ENCODE measurements at regions not wholly inside any gene's neighbourhood (a gene's known extent, or its start where the extent isn't known, plus 50 kb on each side); places are given as distances from the start of the nearest gene placed in this dataset.

DNA sequence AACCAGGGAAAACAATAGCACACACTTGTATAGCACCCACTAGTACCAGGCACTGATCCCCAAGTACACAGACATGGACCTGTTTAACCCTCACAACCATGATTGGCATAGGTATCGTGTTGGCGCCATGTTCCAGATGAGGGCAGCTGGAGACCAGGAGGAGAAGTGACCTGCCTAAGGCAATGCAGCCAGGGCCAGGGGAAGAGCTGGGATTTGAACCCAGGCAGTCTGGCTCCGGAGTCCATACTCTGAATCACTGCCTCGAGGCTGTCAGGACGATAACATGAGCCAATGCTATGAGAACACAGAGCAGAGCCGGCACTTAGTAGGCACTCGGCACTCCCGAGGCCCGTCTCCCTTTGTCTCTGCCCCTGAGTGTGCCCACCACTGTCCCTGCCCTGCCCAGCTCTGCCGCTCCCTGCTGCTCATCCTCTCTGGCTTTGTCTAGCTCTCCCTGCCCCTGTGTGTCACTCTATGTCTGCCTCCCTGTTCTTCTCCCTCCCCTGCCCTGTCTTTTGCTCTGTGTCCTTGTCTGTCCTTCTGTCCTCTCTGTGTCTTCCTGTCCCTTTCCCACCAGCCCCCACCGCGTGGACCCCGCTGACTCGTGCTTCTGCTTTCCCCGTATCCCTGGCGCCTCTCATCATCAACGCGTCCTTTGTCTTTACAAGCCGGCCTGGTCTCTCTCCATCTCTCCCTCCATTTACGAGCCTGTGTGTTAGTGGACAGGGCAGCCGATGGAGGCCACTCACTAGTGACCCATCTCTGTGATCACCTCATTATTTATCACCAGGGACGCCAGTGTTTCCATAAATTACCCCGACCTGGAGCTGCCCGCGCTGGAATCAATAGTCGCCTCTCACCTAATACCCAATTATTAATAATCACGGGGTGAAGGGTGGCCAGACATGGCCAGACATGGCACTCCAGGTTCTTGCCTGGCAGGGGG lies 99.4 kb upstream of the MVB12B start:
- no peak overlapping the region for H3K9ac ChIP-seq (ENCODE audit: control insufficient read depth, extremely low read depth, insufficient read depth, low read length)
- no peaks in the 10 kb centered on the region for H3K36me3 ChIP-seq (ENCODE audit: control insufficient read depth in 2 of 2, extremely low read depth in 1 of 2, insufficient read depth in 2 of 2, low read length in 2 of 2)
- dilution Hi-C loops (cut with MboI; ENCODE audit: extremely low pct_ligation_motif_present, low sequenced_read_pairs), result no loop called here
- TF ChIP-seq, protein P1, sequence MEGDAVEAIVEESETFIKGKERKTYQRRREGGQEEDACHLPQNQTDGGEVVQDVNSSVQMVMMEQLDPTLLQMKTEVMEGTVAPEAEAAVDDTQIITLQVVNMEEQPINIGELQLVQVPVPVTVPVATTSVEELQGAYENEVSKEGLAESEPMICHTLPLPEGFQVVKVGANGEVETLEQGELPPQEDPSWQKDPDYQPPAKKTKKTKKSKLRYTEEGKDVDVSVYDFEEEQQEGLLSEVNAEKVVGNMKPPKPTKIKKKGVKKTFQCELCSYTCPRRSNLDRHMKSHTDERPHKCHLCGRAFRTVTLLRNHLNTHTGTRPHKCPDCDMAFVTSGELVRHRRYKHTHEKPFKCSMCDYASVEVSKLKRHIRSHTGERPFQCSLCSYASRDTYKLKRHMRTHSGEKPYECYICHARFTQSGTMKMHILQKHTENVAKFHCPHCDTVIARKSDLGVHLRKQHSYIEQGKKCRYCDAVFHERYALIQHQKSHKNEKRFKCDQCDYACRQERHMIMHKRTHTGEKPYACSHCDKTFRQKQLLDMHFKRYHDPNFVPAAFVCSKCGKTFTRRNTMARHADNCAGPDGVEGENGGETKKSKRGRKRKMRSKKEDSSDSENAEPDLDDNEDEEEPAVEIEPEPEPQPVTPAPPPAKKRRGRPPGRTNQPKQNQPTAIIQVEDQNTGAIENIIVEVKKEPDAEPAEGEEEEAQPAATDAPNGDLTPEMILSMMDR (optimal IDR thresholded peaks at IDR 0.05 in 1 of 3, IDR thresholded peaks at IDR 0.05 in 1 of 3, conservative IDR thresholded peaks at IDR 0.05 in 1 of 3; ENCODE audit: extremely low read depth in 1 of 3, insufficient read depth in 2 of 3, low read length in 3 of 3), result no peak
- TF ChIP-seq EZH2 (IDR thresholded peaks at IDR 0.05; ENCODE audit: low read length), result no peak
- peaks cover 28% of the 10 kb centered on the region for H3K27me3 ChIP-seq (ENCODE audit: control insufficient read depth, extremely low read depth, insufficient read depth, low read length)
- no peaks in the 10 kb centered on the region for H3K9me1 ChIP-seq (ENCODE audit: control insufficient read depth, extremely low read depth, insufficient read depth, low read length)
- no peak overlapping the region for H3K27ac ChIP-seq (ENCODE audit: control insufficient read depth, insufficient read depth, low read length)
- no peaks in the 10 kb centered on the region for H3K79me2 ChIP-seq (ENCODE audit: control insufficient read depth, insufficient read depth, low read length)
- H4K20me1 ChIP-seq (ENCODE audit: control insufficient read depth, extremely low read depth, insufficient read depth, low read length), result no peaks in the 10 kb centered on the region
- no peaks in the 10 kb centered on the region for H3K4me1 ChIP-seq (ENCODE audit: control insufficient read depth, extremely low read depth, insufficient read depth, low read length)
- FAIRE-seq (no peak), DNase-seq (ENCODE audit: low read depth, low spot score) (no peak)
- no peak overlapping the region for H3K4me2 ChIP-seq (ENCODE audit: control insufficient read depth, extremely low read depth, insufficient read depth, low read depth, low read length)
- no peaks in the 10 kb centered on the region for H3K9me3 ChIP-seq (ENCODE audit: control insufficient read depth, low read depth, low read length)
- H3K4me3 ChIP-seq (ENCODE audit: control insufficient read depth in 2 of 3, extremely low read depth in 1 of 3, insufficient read depth in 2 of 3, low read depth in 1 of 3, low read length in 3 of 3), result no peak overlapping the region
- no peak overlapping the region for H2AFZ ChIP-seq (ENCODE audit: control insufficient read depth, low read length)

DNA sequence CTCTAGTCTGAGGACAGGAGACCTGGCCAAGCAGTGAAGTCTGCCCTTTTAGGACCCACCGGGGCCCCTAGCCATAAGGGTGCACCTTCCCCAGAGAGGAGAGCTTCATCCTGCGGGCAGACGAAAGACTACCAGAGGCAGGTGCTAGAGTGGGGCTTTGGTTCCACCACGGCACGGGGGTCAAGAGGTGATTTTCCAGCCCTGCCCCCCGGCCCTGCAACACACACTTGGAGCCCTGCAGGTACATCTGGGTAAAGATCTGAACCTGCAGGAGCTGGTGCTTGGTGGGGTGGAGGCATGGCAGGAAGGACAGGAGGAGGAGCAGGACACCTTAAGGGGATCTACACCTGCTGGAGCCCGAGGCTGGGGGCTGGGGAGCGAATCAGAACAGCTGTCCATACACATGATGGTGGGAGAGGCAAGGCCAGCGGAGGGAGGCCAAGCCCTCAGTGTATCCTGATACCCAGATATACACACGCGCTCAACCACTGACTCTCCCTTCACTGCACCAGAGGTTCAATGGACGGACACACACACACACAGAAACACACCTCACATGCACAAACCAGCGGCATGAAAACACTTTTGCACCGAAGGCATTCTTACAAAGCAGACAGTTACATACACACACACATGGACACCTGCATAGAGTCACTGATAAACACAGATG lies 98.4 kb upstream of the MVB12B start:
- no peaks in the 10 kb centered on the region for H4K20me1 ChIP-seq (ENCODE audit: control insufficient read depth, extremely low read depth, insufficient read depth, low read length)
- no peak overlapping the region for H2AFZ ChIP-seq (ENCODE audit: control insufficient read depth, low read length)
- DNase-seq (ENCODE audit: low read depth, low spot score) (no peak), FAIRE-seq (no peak)
- no peaks in the 10 kb centered on the region for H3K9me1 ChIP-seq (ENCODE audit: control insufficient read depth, extremely low read depth, insufficient read depth, low read length)
- H3K4me1 ChIP-seq (ENCODE audit: control insufficient read depth, extremely low read depth, insufficient read depth, low read length), result no peaks in the 10 kb centered on the region
- no peak overlapping the region for H3K4me2 ChIP-seq (ENCODE audit: control insufficient read depth, extremely low read depth, insufficient read depth, low read depth, low read length)
- H3K9me3 ChIP-seq (ENCODE audit: control insufficient read depth, low read depth, low read length), result no peaks in the 10 kb centered on the region
- H3K9ac ChIP-seq (ENCODE audit: control insufficient read depth, extremely low read depth, insufficient read depth, low read length), result no peak overlapping the region
- H3K79me2 ChIP-seq (ENCODE audit: control insufficient read depth, insufficient read depth, low read length), result no peaks in the 10 kb centered on the region
- H3K4me3 ChIP-seq (ENCODE audit: control insufficient read depth in 2 of 3, extremely low read depth in 1 of 3, insufficient read depth in 2 of 3, low read depth in 1 of 3, low read length in 3 of 3), result no peak overlapping the region
- H3K27me3 ChIP-seq (ENCODE audit: control insufficient read depth, extremely low read depth, insufficient read depth, low read length), result peaks cover 18% of the 10 kb centered on the region
- no peaks in the 10 kb centered on the region for H3K36me3 ChIP-seq (ENCODE audit: control insufficient read depth in 2 of 2, extremely low read depth in 1 of 2, insufficient read depth in 2 of 2, low read length in 2 of 2)
- H3K27ac ChIP-seq (ENCODE audit: control insufficient read depth, insufficient read depth, low read length), result no peak overlapping the region
- TF ChIP-seq EZH2 (IDR thresholded peaks at IDR 0.05; ENCODE audit: low read length), result no peak
- TF ChIP-seq, protein P1 (optimal IDR thresholded peaks at IDR 0.05 in 1 of 3, IDR thresholded peaks at IDR 0.05 in 1 of 3, conservative IDR thresholded peaks at IDR 0.05 in 1 of 3; ENCODE audit: extremely low read depth in 1 of 3, insufficient read depth in 2 of 3, low read length in 3 of 3), result no peak
- dilution Hi-C loops (cut with MboI; ENCODE audit: extremely low pct_ligation_motif_present, low sequenced_read_pairs), result no loop called here
